Loucy (cell line): ENCODE measurements at regions not wholly inside any gene's neighbourhood (a gene's known extent, or its start where the extent isn't known, plus 50 kb on each side); places are given as distances from the start of the nearest gene placed in this dataset.

ENCODE experiments used
- H2AFZ ChIP-seq: fragments of 200-600 bp; sonication (generic); 2 replicates; pipeline ENCODE4 v1.6.0; 2016; ENCODE audit warnings: antibody characterized with exemption, mild to moderate bottlenecking, low read length, moderate library complexity
- H3F3A ChIP-seq: fragments of 200-600 bp; 2 replicates; pipeline ENCODE4 v1.6.0; 2016; ENCODE audit warnings: antibody characterized with exemption, low read depth, mild to moderate bottlenecking
- H3K27me3 ChIP-seq: fragments of 200-600 bp; sonication (generic); 2 replicates; pipeline ENCODE4 v1.6.1; 2014; ENCODE audit warnings: low read length, mild to moderate bottlenecking; ENCODE audit not compliant: insufficient read depth, poor library complexity, severe bottlenecking
- H3K36me3 ChIP-seq: fragments of 200-600 bp; sonication (generic); 2 replicates; pipeline ENCODE4 v1.6.1; 2016; ENCODE audit warnings: low read length; ENCODE audit not compliant: insufficient read depth
- H3K4me1 ChIP-seq: fragments of 200-600 bp; sonication (generic); 2 replicates; pipeline ENCODE4 v1.5.1; 2014; ENCODE audit warnings: low read length, mild to moderate bottlenecking; ENCODE audit not compliant: insufficient read depth, poor library complexity, severe bottlenecking
- H3K4me2 ChIP-seq: fragments of 200-600 bp; sonication (generic); 2 replicates; pipeline ENCODE4 v1.6.0; 2014; ENCODE audit warnings: antibody characterized with exemption, low read length, low read depth, mild to moderate bottlenecking; ENCODE audit not compliant: poor library complexity, severe bottlenecking
- H3K4me3 ChIP-seq: fragments of 200-600 bp; sonication (generic); 2 replicates; pipeline ENCODE4 v1.5.1; 2014; ENCODE audit warnings: low read length, mild to moderate bottlenecking, mixed read lengths; ENCODE audit not compliant: poor library complexity, severe bottlenecking
- H3K79me2 ChIP-seq: fragments of 200-600 bp; sonication (generic); 2 replicates; pipeline ENCODE4 v1.6.1; 2014; ENCODE audit warnings: low read length; ENCODE audit not compliant: insufficient read depth
- H3K9ac ChIP-seq: fragments of 200-600 bp; sonication (generic); 2 replicates; pipeline ENCODE4 v1.6.0; 2014; ENCODE audit warnings: mild to moderate bottlenecking, low read depth, low read length, moderate library complexity; ENCODE audit not compliant: poor library complexity, severe bottlenecking
- H3K9me2 ChIP-seq: fragments of 200-600 bp; sonication (generic); replicated peaks from 2 replicates; pipeline ENCODE4 v1.6.1; 2016; ENCODE audit warnings: low read depth, low read length, mixed read lengths
- H3K9me3 ChIP-seq: fragments of 200-600 bp; sonication (generic); 2 replicates; pipeline ENCODE4 v1.6.1; 2014; ENCODE audit warnings: mild to moderate bottlenecking, antibody characterized with exemption, low read length, low read depth; ENCODE audit not compliant: insufficient read depth
- H4K20me1 ChIP-seq: fragments of 200-600 bp; sonication (generic); 2 replicates; pipeline ENCODE4 v1.6.0; 2014; ENCODE audit warnings: antibody characterized with exemption, low read length, mild to moderate bottlenecking; ENCODE audit not compliant: insufficient read depth, poor library complexity, severe bottlenecking
- CTCF ChIP-seq: fragments of 200-600 bp; sonication (generic); conservative IDR thresholded peaks from 2 replicates; pipeline ENCODE4 v1.5.1; 2014; ENCODE audit warnings: mild to moderate bottlenecking, antibody characterized with exemption, low read length
- EZH2phosphoT487 ChIP-seq: fragments of 200-600 bp; IDR thresholded peaks from 2 replicates; pipeline ENCODE4 v1.6.1; 2018; ENCODE audit warnings: antibody characterized with exemption, mild to moderate bottlenecking, moderate library complexity, borderline replicate concordance

GRCh38 chr3:81432456-81432855 lies 329.0 kb downstream of the GBE1 start:
- TF ChIP-seq CTCF (no peak), EZH2phosphoT487 (no peak)
- Histone ChIP-seq H3K27me3 (no peaks in the 10 kb centered on the region), H3K79me2 (no peaks in the 10 kb centered on the region), H3K9me3 (no peaks in the 10 kb centered on the region), H3K9ac (no peak overlapping the region), H3K4me1 (peaks cover 5% of the 10 kb centered on the region), H4K20me1 (no peaks in the 10 kb centered on the region), H3K9me2 (no peaks in the 10 kb centered on the region), H3K4me3 (no peak overlapping the region), H3K36me3 (no peaks in the 10 kb centered on the region), H2AFZ (no peak overlapping the region), H3K4me2 (no peak overlapping the region), H3F3A (no peaks in the 10 kb centered on the region)

GRCh38 chr3:81426826-81427577 lies 334.4 kb downstream of the GBE1 start:
- Histone ChIP-seq H3K79me2 (no peaks in the 10 kb centered on the region), H3K9me2 (no peaks in the 10 kb centered on the region), H3K4me2 (no peak overlapping the region), H3K27me3 (no peaks in the 10 kb centered on the region), H4K20me1 (no peaks in the 10 kb centered on the region), H3K36me3 (no peaks in the 10 kb centered on the region), H2AFZ (no peak overlapping the region), H3K4me3 (no peak overlapping the region), H3K9ac (no peak overlapping the region), H3K9me3 (no peaks in the 10 kb centered on the region), H3K4me1 (peaks cover 5% of the 10 kb centered on the region), H3F3A (no peaks in the 10 kb centered on the region)
- no peak for TF ChIP-seq CTCF
- no peak for TF ChIP-seq EZH2phosphoT487

GRCh38 chr3:81425198-81425868 lies 336.1 kb downstream of the GBE1 start:
- Histone ChIP-seq H3K4me1 (peaks cover under 1% of the 10 kb centered on the region), H3K4me3 (no peak overlapping the region), H4K20me1 (no peaks in the 10 kb centered on the region), H3F3A (no peaks in the 10 kb centered on the region), H2AFZ (no peak overlapping the region), H3K4me2 (no peak overlapping the region), H3K9ac (no peak overlapping the region), H3K79me2 (no peaks in the 10 kb centered on the region), H3K9me3 (no peaks in the 10 kb centered on the region), H3K27me3 (no peaks in the 10 kb centered on the region), H3K36me3 (no peaks in the 10 kb centered on the region), H3K9me2 (no peaks in the 10 kb centered on the region)
- TF ChIP-seq EZH2phosphoT487 = no peak
- TF ChIP-seq CTCF = no peak
